SK-N-SH treated with all-trans-retinoic acid at 6 μM for 48 hours (cell line): ENCODE measurements at regions not wholly inside any gene's neighbourhood (a gene's known extent, or its start where the extent isn't known, plus 50 kb on each side); places are given as distances from the start of the nearest gene placed in this dataset.

Source experiments
- GLIS3 ChIP-seq: fragments of 250-450 bp; sonication (Bioruptor Pico); IDR thresholded peaks from 2 replicates; pipeline ENCODE4 v1.5.0; 2020; ENCODE audit warnings: mild to moderate bottlenecking, moderate library complexity
- ISL1 ChIP-seq: fragments of 250-450 bp; sonication (Bioruptor Pico); IDR thresholded peaks from 2 replicates; pipeline ENCODE4 v2.1.2; 2022; ENCODE audit warnings: mild to moderate bottlenecking, moderate library complexity
- ZFP3 ChIP-seq: fragments of 250-450 bp; sonication (Bioruptor Pico); IDR thresholded peaks from 2 replicates; pipeline ENCODE4 v1.5.0; 2020; ENCODE audit warnings: mild to moderate bottlenecking, moderate library complexity
- TF ChIP-seq, protein P1 (sequence below): fragments of 250-450 bp; sonication (Bioruptor Pico); IDR thresholded peaks from 2 replicates; pipeline ENCODE4 v1.5.0; 2020; ENCODE audit warnings: mild to moderate bottlenecking, moderate library complexity
- TF ChIP-seq, protein P2 (sequence below): fragments of 250-450 bp; sonication (Bioruptor Pico); IDR thresholded peaks from 2 replicates; pipeline ENCODE4 v1.5.1; 2021; ENCODE audit warnings: mild to moderate bottlenecking, moderate library complexity
- TF ChIP-seq, protein P3 (sequence below): fragments of 250-450 bp; sonication (Bioruptor Pico); IDR thresholded peaks from 2 replicates; pipeline ENCODE4 v1.8.0; 2020; ENCODE audit warnings: mild to moderate bottlenecking, moderate library complexity, borderline replicate concordance

DNA sequence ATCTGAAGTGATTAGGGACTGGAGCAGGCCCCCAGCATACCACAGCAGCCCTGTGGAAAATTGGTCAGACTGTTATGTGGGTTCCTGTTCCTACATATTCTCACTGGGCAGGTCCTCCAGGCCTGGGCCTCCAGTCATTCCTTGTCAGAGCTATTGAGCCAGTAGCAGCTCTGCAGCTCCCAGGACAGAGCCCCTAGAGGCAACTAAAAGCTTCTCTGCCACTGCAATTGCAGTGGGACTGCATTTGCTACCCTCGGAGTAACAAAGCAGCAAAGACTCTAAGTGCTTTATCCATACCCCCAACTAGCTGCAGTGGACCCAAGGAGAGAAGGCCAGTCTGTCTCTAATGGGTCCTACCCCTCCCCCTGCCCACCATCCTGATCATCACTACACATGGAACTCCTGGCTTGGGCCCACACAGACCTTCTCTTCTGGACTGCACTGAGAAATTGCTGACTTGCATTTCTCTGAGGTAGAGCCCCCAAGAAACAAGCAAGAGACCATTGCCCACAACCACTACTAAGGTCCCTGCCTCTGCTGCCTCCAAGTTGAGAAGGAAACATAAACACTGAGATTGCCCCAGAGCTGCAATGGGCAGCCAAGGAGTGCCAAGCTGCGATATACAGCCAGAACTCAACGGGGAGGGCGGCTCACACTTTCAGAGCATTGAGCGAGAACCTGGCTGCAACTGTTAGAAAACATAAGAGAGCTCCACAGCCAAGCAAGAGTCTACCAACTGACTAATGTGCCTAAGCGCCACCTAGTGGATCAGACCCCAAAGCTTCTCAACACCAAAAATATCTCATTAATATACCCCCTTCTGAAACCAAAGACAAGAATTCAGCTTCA, 738.7 kb upstream of the NDST4 start:
- no peak for TF ChIP-seq ZFP3 (CRISPR knock-in tag)
- TF ChIP-seq, protein P1, sequence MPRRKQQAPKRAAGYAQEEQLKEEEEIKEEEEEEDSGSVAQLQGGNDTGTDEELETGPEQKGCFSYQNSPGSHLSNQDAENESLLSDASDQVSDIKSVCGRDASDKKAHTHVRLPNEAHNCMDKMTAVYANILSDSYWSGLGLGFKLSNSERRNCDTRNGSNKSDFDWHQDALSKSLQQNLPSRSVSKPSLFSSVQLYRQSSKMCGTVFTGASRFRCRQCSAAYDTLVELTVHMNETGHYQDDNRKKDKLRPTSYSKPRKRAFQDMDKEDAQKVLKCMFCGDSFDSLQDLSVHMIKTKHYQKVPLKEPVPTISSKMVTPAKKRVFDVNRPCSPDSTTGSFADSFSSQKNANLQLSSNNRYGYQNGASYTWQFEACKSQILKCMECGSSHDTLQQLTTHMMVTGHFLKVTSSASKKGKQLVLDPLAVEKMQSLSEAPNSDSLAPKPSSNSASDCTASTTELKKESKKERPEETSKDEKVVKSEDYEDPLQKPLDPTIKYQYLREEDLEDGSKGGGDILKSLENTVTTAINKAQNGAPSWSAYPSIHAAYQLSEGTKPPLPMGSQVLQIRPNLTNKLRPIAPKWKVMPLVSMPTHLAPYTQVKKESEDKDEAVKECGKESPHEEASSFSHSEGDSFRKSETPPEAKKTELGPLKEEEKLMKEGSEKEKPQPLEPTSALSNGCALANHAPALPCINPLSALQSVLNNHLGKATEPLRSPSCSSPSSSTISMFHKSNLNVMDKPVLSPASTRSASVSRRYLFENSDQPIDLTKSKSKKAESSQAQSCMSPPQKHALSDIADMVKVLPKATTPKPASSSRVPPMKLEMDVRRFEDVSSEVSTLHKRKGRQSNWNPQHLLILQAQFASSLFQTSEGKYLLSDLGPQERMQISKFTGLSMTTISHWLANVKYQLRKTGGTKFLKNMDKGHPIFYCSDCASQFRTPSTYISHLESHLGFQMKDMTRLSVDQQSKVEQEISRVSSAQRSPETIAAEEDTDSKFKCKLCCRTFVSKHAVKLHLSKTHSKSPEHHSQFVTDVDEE, result no peak
- TF ChIP-seq GLIS3 (CRISPR knock-in tag), result no peak
- TF ChIP-seq, protein P2, sequence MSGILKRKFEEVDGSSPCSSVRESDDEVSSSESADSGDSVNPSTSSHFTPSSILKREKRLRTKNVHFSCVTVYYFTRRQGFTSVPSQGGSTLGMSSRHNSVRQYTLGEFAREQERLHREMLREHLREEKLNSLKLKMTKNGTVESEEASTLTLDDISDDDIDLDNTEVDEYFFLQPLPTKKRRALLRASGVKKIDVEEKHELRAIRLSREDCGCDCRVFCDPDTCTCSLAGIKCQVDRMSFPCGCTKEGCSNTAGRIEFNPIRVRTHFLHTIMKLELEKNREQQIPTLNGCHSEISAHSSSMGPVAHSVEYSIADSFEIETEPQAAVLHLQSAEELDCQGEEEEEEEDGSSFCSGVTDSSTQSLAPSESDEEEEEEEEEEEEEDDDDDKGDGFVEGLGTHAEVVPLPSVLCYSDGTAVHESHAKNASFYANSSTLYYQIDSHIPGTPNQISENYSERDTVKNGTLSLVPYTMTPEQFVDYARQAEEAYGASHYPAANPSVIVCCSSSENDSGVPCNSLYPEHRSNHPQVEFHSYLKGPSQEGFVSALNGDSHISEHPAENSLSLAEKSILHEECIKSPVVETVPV, result no peak
- no peak for TF ChIP-seq ISL1 (CRISPR knock-in tag)
- TF ChIP-seq, protein P3, sequence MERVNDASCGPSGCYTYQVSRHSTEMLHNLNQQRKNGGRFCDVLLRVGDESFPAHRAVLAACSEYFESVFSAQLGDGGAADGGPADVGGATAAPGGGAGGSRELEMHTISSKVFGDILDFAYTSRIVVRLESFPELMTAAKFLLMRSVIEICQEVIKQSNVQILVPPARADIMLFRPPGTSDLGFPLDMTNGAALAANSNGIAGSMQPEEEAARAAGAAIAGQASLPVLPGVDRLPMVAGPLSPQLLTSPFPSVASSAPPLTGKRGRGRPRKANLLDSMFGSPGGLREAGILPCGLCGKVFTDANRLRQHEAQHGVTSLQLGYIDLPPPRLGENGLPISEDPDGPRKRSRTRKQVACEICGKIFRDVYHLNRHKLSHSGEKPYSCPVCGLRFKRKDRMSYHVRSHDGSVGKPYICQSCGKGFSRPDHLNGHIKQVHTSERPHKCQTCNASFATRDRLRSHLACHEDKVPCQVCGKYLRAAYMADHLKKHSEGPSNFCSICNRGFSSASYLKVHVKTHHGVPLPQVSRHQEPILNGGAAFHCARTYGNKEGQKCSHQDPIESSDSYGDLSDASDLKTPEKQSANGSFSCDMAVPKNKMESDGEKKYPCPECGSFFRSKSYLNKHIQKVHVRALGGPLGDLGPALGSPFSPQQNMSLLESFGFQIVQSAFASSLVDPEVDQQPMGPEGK (CRISPR knock-in tag), result no peak
